GM23338 (cell line): ENCODE measurements at regions not wholly inside any gene's neighbourhood (a gene's known extent, or its start where the extent isn't known, plus 50 kb on each side); places are given as distances from the start of the nearest gene placed in this dataset.

Experiments used
- ATAC-seq: fragments of 200-7000 bp; cut with Tn5 transposase; 3 replicates; pipeline ENCODE4 v1.9.1; 2020
- DNase-seq: peaks from one replicate; pipeline ENCODE4 v3.0.0-alpha.2; 2015; ENCODE audit warnings: low spot score
- H2AFZ ChIP-seq: fragments of 200-600 bp; sonication (generic); 2 replicates; pipeline ENCODE4 v1.8.0; 2016; ENCODE audit warnings: antibody characterized with exemption, mild to moderate bottlenecking, moderate library complexity
- H3F3A ChIP-seq: fragments of 200-600 bp; sonication (generic); replicated peaks from 2 replicates; pipeline ENCODE4 v1.8.0; 2017; ENCODE audit warnings: antibody characterized with exemption, mixed run types, low read depth
- H3K27ac ChIP-seq: fragments of 200-600 bp; sonication (generic); 2 replicates; pipeline ENCODE4 v1.6.1; 2016; ENCODE audit warnings: low read depth
- H3K27me3 ChIP-seq: fragments of 200-600 bp; sonication (generic); 2 replicates; pipeline ENCODE4 v1.8.0; 2016; ENCODE audit warnings: mild to moderate bottlenecking, mixed run types, moderate library complexity; ENCODE audit not compliant: insufficient read depth
- H3K36me3 ChIP-seq: fragments of 200-600 bp; sonication (generic); 2 replicates; pipeline ENCODE4 v1.8.0; 2016; ENCODE audit warnings: mild to moderate bottlenecking; ENCODE audit not compliant: insufficient read depth
- H3K4me1 ChIP-seq: fragments of 200-600 bp; sonication (generic); 2 replicates; pipeline ENCODE4 v1.8.0; 2016; ENCODE audit warnings: mild to moderate bottlenecking, moderate library complexity; ENCODE audit not compliant: insufficient read depth
- H3K4me2 ChIP-seq: fragments of 200-600 bp; sonication (generic); 2 replicates; pipeline ENCODE4 v1.7.1; 2017; ENCODE audit warnings: mixed run types
- H3K4me3 ChIP-seq: fragments of 200-600 bp; sonication (generic); 2 replicates; pipeline ENCODE4 v1.6.1; 2016; ENCODE audit warnings: mixed run types
- H3K79me2 ChIP-seq: fragments of 200-600 bp; sonication (generic); replicated peaks from 2 replicates; pipeline ENCODE4 v1.8.0; 2017; ENCODE audit warnings: mild to moderate bottlenecking; ENCODE audit not compliant: insufficient read depth
- H3K9me2 ChIP-seq: fragments of 200-600 bp; sonication (generic); 2 replicates; pipeline ENCODE4 v1.8.0; 2017; ENCODE audit not compliant: insufficient read depth
- H4K20me1 ChIP-seq: fragments of 200-600 bp; sonication (generic); replicated peaks from 2 replicates; pipeline ENCODE4 v1.8.0; 2017; ENCODE audit warnings: mild to moderate bottlenecking; ENCODE audit not compliant: insufficient read depth
- H3K27ac Mint-ChIP-seq: 2 replicates; pipeline ENCODE4 v1.8.0; 2020; ENCODE audit warnings: inconsistent platforms, mild to moderate bottlenecking, moderate library complexity, mixed read lengths
- H3K27me3 Mint-ChIP-seq: 3 replicates; pipeline ENCODE4 v1.8.0; 2022; ENCODE audit warnings: low read depth, mild to moderate bottlenecking, moderate library complexity, mixed read lengths, inconsistent platforms; ENCODE audit not compliant: insufficient read depth, poor library complexity
- H3K36me3 Mint-ChIP-seq: 3 replicates; pipeline ENCODE4 v1.8.0; 2021; ENCODE audit warnings: low read depth, mild to moderate bottlenecking, inconsistent platforms, moderate library complexity, mixed read lengths
- H3K4me1 Mint-ChIP-seq: 3 replicates; pipeline ENCODE4 v1.8.0; 2020; ENCODE audit warnings: mild to moderate bottlenecking, inconsistent platforms, mixed read lengths
- H3K4me3 Mint-ChIP-seq: 3 replicates; pipeline ENCODE4 v1.8.0; 2021; ENCODE audit warnings: moderate library complexity, mild to moderate bottlenecking, inconsistent platforms, mixed read lengths
- H3K9me3 Mint-ChIP-seq: 3 replicates; pipeline ENCODE4 v1.8.0; 2020; ENCODE audit warnings: moderate library complexity, mild to moderate bottlenecking, inconsistent platforms, mixed read lengths
- CREB1 ChIP-seq: fragments of 250-450 bp; sonication (Bioruptor Pico); IDR thresholded peaks from 2 replicates; pipeline ENCODE4 v1.5.0; 2020; ENCODE audit warnings: low read depth, mild to moderate bottlenecking, moderate library complexity
- EZH2 ChIP-seq: fragments of 200-600 bp; sonication (generic); IDR thresholded peaks from one replicate; pipeline ENCODE4 v1.8.0; 2017; ENCODE audit warnings: antibody characterized with exemption, mild to moderate bottlenecking, low read depth; ENCODE audit not compliant: unreplicated experiment
- EZH2phosphoT487 ChIP-seq: fragments of 200-600 bp; sonication (generic); IDR thresholded peaks from one replicate; pipeline ENCODE4 v1.8.1; 2018; ENCODE audit warnings: antibody characterized with exemption; ENCODE audit not compliant: unreplicated experiment
- JUNB ChIP-seq: IDR thresholded peaks from one replicate; pipeline ENCODE4 v1.6.1; 2016; ENCODE audit warnings: antibody characterized with exemption; ENCODE audit not compliant: unreplicated experiment
- NANOG ChIP-seq: IDR thresholded peaks from 2 replicates; pipeline ENCODE4 v1.6.1; 2016; ENCODE audit warnings: antibody characterized with exemption, borderline replicate concordance
- POLR2AphosphoS5 ChIP-seq: IDR thresholded peaks from 2 replicates; pipeline ENCODE4 v1.6.1; 2016; ENCODE audit warnings: antibody characterized with exemption, low read depth
- STAT1 ChIP-seq: IDR thresholded peaks from one replicate; pipeline ENCODE4 v1.6.1; 2016; ENCODE audit warnings: antibody characterized with exemption; ENCODE audit not compliant: unreplicated experiment
- ZNF114 ChIP-seq: fragments of 250-450 bp; sonication (Bioruptor Pico); IDR thresholded peaks from 2 replicates; pipeline ENCODE4 v1.5.0; 2020; ENCODE audit warnings: mild to moderate bottlenecking, moderate library complexity
- ZNF331 ChIP-seq: fragments of 250-450 bp; sonication (Bioruptor Pico); IDR thresholded peaks from 2 replicates; pipeline ENCODE4 v1.5.0; 2020; ENCODE audit warnings: low read depth, mild to moderate bottlenecking, moderate library complexity
- TF ChIP-seq, protein P1 (sequence below), 2 experiments: fragments of 200-600 bp in 1 of 2; sonication (generic) in 1 of 2; conservative IDR thresholded peaks; 2 replicates each; pipeline versions ENCODE4 v1.5.1 to v1.6.1; 2016 to 2017; ENCODE audit warnings: antibody characterized with exemption in 2 of 2, low read depth in 2 of 2, mild to moderate bottlenecking in 2 of 2, moderate library complexity in 1 of 2
- TF ChIP-seq, protein P2 (sequence below): fragments of 250-450 bp; sonication (Bioruptor Pico); IDR thresholded peaks from 2 replicates; pipeline ENCODE4 v1.5.0; 2020; ENCODE audit warnings: mild to moderate bottlenecking, moderate library complexity
- TF ChIP-seq, protein P3 (sequence below): IDR thresholded peaks from one replicate; pipeline ENCODE4 v1.6.1; 2018; ENCODE audit warnings: antibody characterized with exemption; ENCODE audit not compliant: unreplicated experiment
- TF ChIP-seq, protein P4 (sequence below): IDR thresholded peaks from 2 replicates; pipeline ENCODE4 v1.6.1; 2016; ENCODE audit warnings: antibody characterized with exemption

DNA sequence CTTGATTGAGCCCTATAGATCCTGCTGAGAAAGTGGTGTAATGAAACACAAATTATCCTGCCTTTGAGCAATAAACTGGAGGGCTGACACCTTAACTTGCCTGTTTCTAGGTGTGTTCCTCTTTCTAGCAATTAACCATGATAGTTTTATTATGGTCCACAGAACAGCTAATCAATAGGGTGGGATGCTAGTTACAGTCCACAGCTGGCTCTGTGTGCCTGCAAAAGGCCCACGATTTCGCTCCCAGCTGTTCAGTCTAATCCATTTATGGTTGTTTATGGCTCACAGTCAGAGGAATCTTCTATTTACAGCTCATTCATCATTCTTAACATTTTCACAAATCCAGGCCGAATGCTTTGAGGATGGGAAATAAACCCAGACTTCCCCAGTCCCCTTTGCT is 674.9 kb downstream of the SMARCA1 start:
- no peaks in the 10 kb centered on the region for H4K20me1 ChIP-seq
- H3K36me3 ChIP-seq: no peaks in the 10 kb centered on the region
- no peak overlapping the region for H3K4me2 ChIP-seq
- no peak overlapping the region for H3K27ac ChIP-seq
- DNase-seq (no peak), ATAC-seq (no peak)
- Mint-ChIP-seq H3K27ac (no peak overlapping the region), H3K36me3 (0 out of 3 replicates have a peak, but pooled peaks cover 6% of the 10 kb centered on the region), H3K9me3 (no peaks in the 10 kb centered on the region; the same call in 2 of the 3 replicates), H3K4me3 (no peak overlapping the region), H3K27me3 (no peaks in the 10 kb centered on the region), H3K4me1 (peaks cover 3% of the 10 kb centered on the region; the same call in 2 of the 3 replicates)
- H2AFZ ChIP-seq: no peak overlapping the region
- no peaks in the 10 kb centered on the region for H3K27me3 ChIP-seq
- H3F3A ChIP-seq: no peaks in the 10 kb centered on the region
- TF ChIP-seq STAT1 (no peak), ZNF114 (CRISPR knock-in tag) (no peak), CREB1 (no peak), ZNF331 (CRISPR knock-in tag) (no peak), JUNB (no peak), EZH2 (no peak), EZH2phosphoT487 (no peak), NANOG (no peak), POLR2AphosphoS5 (no peak)
- TF ChIP-seq, protein P1, sequence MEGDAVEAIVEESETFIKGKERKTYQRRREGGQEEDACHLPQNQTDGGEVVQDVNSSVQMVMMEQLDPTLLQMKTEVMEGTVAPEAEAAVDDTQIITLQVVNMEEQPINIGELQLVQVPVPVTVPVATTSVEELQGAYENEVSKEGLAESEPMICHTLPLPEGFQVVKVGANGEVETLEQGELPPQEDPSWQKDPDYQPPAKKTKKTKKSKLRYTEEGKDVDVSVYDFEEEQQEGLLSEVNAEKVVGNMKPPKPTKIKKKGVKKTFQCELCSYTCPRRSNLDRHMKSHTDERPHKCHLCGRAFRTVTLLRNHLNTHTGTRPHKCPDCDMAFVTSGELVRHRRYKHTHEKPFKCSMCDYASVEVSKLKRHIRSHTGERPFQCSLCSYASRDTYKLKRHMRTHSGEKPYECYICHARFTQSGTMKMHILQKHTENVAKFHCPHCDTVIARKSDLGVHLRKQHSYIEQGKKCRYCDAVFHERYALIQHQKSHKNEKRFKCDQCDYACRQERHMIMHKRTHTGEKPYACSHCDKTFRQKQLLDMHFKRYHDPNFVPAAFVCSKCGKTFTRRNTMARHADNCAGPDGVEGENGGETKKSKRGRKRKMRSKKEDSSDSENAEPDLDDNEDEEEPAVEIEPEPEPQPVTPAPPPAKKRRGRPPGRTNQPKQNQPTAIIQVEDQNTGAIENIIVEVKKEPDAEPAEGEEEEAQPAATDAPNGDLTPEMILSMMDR (conservative IDR thresholded peaks at IDR 0.05; ENCODE audit: low read depth in 2 of 2): no peak
- TF ChIP-seq, protein P2, sequence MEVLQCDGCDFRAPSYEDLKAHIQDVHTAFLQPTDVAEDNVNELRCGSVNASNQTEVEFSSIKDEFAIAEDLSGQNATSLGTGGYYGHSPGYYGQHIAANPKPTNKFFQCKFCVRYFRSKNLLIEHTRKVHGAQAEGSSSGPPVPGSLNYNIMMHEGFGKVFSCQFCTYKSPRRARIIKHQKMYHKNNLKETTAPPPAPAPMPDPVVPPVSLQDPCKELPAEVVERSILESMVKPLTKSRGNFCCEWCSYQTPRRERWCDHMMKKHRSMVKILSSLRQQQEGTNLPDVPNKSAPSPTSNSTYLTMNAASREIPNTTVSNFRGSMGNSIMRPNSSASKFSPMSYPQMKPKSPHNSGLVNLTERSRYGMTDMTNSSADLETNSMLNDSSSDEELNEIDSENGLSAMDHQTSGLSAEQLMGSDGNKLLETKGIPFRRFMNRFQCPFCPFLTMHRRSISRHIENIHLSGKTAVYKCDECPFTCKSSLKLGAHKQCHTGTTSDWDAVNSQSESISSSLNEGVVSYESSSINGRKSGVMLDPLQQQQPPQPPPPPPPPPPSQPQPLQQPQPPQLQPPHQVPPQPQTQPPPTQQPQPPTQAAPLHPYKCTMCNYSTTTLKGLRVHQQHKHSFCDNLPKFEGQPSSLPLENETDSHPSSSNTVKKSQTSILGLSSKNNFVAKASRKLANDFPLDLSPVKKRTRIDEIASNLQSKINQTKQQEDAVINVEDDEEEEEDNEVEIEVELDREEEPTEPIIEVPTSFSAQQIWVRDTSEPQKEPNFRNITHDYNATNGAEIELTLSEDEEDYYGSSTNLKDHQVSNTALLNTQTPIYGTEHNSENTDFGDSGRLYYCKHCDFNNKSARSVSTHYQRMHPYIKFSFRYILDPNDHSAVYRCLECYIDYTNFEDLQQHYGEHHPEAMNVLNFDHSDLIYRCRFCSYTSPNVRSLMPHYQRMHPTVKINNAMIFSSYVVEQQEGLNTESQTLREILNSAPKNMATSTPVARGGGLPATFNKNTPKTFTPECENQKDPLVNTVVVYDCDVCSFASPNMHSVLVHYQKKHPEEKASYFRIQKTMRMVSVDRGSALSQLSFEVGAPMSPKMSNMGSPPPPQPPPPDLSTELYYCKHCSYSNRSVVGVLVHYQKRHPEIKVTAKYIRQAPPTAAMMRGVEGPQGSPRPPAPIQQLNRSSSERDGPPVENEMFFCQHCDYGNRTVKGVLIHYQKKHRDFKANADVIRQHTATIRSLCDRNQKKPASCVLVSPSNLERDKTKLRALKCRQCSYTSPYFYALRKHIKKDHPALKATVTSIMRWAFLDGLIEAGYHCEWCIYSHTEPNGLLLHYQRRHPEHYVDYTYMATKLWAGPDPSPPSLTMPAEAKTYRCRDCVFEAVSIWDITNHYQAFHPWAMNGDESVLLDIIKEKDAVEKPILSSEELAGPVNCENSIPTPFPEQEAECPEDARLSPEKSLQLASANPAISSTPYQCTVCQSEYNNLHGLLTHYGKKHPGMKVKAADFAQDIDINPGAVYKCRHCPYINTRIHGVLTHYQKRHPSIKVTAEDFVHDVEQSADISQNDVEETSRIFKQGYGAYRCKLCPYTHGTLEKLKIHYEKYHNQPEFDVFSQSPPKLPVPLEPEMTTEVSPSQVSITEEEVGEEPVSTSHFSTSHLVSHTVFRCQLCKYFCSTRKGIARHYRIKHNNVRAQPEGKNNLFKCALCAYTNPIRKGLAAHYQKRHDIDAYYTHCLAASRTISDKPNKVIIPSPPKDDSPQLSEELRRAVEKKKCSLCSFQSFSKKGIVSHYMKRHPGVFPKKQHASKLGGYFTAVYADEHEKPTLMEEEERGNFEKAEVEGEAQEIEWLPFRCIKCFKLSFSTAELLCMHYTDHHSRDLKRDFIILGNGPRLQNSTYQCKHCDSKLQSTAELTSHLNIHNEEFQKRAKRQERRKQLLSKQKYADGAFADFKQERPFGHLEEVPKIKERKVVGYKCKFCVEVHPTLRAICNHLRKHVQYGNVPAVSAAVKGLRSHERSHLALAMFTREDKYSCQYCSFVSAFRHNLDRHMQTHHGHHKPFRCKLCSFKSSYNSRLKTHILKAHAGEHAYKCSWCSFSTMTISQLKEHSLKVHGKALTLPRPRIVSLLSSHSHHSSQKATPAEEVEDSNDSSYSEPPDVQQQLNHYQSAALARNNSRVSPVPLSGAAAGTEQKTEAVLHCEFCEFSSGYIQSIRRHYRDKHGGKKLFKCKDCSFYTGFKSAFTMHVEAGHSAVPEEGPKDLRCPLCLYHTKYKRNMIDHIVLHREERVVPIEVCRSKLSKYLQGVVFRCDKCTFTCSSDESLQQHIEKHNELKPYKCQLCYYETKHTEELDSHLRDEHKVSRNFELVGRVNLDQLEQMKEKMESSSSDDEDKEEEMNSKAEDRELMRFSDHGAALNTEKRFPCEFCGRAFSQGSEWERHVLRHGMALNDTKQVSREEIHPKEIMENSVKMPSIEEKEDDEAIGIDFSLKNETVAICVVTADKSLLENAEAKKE (CRISPR knock-in tag): no peak
- TF ChIP-seq, protein P3, sequence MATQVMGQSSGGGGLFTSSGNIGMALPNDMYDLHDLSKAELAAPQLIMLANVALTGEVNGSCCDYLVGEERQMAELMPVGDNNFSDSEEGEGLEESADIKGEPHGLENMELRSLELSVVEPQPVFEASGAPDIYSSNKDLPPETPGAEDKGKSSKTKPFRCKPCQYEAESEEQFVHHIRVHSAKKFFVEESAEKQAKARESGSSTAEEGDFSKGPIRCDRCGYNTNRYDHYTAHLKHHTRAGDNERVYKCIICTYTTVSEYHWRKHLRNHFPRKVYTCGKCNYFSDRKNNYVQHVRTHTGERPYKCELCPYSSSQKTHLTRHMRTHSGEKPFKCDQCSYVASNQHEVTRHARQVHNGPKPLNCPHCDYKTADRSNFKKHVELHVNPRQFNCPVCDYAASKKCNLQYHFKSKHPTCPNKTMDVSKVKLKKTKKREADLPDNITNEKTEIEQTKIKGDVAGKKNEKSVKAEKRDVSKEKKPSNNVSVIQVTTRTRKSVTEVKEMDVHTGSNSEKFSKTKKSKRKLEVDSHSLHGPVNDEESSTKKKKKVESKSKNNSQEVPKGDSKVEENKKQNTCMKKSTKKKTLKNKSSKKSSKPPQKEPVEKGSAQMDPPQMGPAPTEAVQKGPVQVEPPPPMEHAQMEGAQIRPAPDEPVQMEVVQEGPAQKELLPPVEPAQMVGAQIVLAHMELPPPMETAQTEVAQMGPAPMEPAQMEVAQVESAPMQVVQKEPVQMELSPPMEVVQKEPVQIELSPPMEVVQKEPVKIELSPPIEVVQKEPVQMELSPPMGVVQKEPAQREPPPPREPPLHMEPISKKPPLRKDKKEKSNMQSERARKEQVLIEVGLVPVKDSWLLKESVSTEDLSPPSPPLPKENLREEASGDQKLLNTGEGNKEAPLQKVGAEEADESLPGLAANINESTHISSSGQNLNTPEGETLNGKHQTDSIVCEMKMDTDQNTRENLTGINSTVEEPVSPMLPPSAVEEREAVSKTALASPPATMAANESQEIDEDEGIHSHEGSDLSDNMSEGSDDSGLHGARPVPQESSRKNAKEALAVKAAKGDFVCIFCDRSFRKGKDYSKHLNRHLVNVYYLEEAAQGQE: no peak
- TF ChIP-seq, protein P4, sequence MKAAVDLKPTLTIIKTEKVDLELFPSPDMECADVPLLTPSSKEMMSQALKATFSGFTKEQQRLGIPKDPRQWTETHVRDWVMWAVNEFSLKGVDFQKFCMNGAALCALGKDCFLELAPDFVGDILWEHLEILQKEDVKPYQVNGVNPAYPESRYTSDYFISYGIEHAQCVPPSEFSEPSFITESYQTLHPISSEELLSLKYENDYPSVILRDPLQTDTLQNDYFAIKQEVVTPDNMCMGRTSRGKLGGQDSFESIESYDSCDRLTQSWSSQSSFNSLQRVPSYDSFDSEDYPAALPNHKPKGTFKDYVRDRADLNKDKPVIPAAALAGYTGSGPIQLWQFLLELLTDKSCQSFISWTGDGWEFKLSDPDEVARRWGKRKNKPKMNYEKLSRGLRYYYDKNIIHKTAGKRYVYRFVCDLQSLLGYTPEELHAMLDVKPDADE: no peak
- H3K79me2 ChIP-seq: no peaks in the 10 kb centered on the region
- no peak overlapping the region for H3K4me3 ChIP-seq
- H3K4me1 ChIP-seq: no peaks in the 10 kb centered on the region
- no peaks in the 10 kb centered on the region for H3K9me2 ChIP-seq
